Psoas muscle (tissue), 7 donors: ENCODE measurements at regions not wholly inside any gene's neighbourhood (a gene's known extent, or its start where the extent isn't known, plus 50 kb on each side); places are given as distances from the start of the nearest gene placed in this dataset.
"Not testable (repeated sequence)": the region's sequence is repeated elsewhere in the genome, so short reads cannot be mapped to it uniquely, and the experiment has no call there.

Experiments
- ATAC-seq, 4 donors: fragments of 200-7000 bp; cut with Tn5 transposase; one replicate each; pipeline ENCODE4 v1.9.1; 2020; ENCODE audit warnings: moderate library complexity in 3 of 4, mild to moderate bottlenecking in 2 of 4
- DNase-seq, 2 donors: peaks; one replicate each; pipeline ENCODE4 v3.0.0-alpha.2; 2020
- H3K27ac ChIP-seq: fragments of 200-600 bp; one replicate; pipeline ENCODE4 v1.8.0; 2022
- H3K27me3 ChIP-seq, 3 donors: fragments of 200-600 bp in 1 of 3; one replicate each; pipeline versions ENCODE4 v1.6.1 to v1.8.0; 2013 to 2022; ENCODE audit warnings: low read length in 2 of 3, mild to moderate bottlenecking in 2 of 3, moderate library complexity in 1 of 3; ENCODE audit not compliant: insufficient read depth in 3 of 3
- H3K36me3 ChIP-seq, 2 donors: fragments of 200-600 bp in 1 of 2; one replicate each; pipeline versions ENCODE4 v1.6.1 to v1.8.0; 2013 to 2022; ENCODE audit warnings: low read depth in 1 of 2, mild to moderate bottlenecking in 1 of 2, moderate library complexity in 1 of 2; ENCODE audit not compliant: insufficient read depth in 1 of 2
- H3K4me1 ChIP-seq: fragments of 200-600 bp; one replicate; pipeline ENCODE4 v1.8.0; 2022
- H3K4me3 ChIP-seq: fragments of 200-600 bp; one replicate; pipeline ENCODE4 v1.8.0; 2022; ENCODE audit warnings: mild to moderate bottlenecking
- H3K9me3 ChIP-seq: fragments of 200-600 bp; one replicate; pipeline ENCODE4 v1.8.0; 2022
- WGBS, 3 donors: extraction: QIAGEN DNeasy Blood & Tissue Kit; methylation state at CpG; one replicate each; pipeline versions ENCODE4 v1.1.6 to v1.1.7; 2013; 5-methylcytosine and 5-hydroxymethylcytosine counted together
- intact Hi-C, 2 donors: fragments of 100-400 bp; cut with DNase I; formaldehyde crosslinking; loops; one replicate each; pipeline versions ENCODE4 v1.11.0 to v1.14.2; 2022
- TF ChIP-seq, protein P1 (sequence below): fragments of 200-600 bp; IDR thresholded peaks from one replicate; pipeline ENCODE4 v1.8.0; 2022; ENCODE audit warnings: antibody characterized with exemption
- donor health status: healthy with polysubstance abuse.
- donor health status: DM: no; HTN: no; CAD: no; lungs with moderate emphysema.
- donor health status: Bipolar disorder and iron deficiency.
- donor health status: healthy.
- donor health status: DM: yes; HTN: yes; CAD: no.
- donor health status: DM: no; HTN: no; CAD: no.
- donor health status: DM: yes; HTN: yes; CAD: no.

DNA sequence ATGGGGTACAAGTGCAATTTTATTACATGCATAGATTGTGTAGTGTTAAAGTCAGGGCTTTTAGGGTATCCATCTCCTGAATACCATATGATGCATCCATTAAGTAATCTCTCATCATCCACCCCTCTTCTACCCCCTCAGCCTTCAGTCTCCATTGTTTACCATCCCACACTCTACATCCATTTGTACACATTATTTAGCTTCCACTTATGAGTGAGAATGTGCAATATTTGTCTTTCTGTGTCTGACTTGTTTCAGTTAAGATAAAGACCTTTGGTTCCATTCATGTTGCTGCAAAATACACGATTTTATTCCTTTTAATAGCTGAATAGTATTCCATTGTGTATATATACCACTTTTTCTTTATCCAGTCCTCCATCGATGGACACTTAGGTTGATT, 222.5 kb upstream of the USP24 start:
- no peak for ATAC-seq
- Histone ChIP-seq H3K9me3 (no peaks in the 10 kb centered on the region), H3K4me1 (no peaks in the 10 kb centered on the region), H3K27me3 (no peaks in the 10 kb centered on the region), H3K27ac (no peak overlapping the region), H3K4me3 (no peak overlapping the region), H3K36me3 (no peaks in the 10 kb centered on the region)
- no peak for DNase-seq
- intact Hi-C loops = no loop called here
- WGBS, 3 donors = 0 to 49% (median 45%) methylated on average over 2 of the region's 2 CpGs
- TF ChIP-seq, protein P1, sequence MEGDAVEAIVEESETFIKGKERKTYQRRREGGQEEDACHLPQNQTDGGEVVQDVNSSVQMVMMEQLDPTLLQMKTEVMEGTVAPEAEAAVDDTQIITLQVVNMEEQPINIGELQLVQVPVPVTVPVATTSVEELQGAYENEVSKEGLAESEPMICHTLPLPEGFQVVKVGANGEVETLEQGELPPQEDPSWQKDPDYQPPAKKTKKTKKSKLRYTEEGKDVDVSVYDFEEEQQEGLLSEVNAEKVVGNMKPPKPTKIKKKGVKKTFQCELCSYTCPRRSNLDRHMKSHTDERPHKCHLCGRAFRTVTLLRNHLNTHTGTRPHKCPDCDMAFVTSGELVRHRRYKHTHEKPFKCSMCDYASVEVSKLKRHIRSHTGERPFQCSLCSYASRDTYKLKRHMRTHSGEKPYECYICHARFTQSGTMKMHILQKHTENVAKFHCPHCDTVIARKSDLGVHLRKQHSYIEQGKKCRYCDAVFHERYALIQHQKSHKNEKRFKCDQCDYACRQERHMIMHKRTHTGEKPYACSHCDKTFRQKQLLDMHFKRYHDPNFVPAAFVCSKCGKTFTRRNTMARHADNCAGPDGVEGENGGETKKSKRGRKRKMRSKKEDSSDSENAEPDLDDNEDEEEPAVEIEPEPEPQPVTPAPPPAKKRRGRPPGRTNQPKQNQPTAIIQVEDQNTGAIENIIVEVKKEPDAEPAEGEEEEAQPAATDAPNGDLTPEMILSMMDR = no peak

DNA sequence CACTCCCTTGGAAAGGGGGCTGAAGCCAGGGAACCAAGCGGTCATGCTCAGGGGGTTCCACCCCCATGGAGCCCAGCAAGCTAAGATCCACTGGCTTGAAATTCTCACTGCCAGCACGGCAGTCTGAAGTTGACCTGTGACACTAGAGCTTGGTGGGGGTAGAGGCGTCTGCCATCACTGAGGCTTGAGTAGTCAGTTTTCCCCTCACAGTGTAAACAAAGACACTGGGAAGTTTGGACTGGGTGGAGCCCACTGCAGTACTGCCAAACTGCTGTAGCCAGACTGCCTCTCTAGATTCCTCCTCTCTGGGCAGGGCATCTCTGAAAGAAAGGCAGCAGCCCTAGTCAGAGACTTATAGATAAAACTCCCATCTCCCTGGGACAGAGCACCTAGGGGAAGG, 215.6 kb upstream of the USP24 start:
- H3K27ac ChIP-seq, H3K9me3 ChIP-seq, H3K4me3 ChIP-seq, H3K27me3 ChIP-seq, DNase-seq, H3K36me3 ChIP-seq, H3K4me1 ChIP-seq, ATAC-seq, intact Hi-C loops: not testable (repeated sequence)
- 68 to 88% (median 79%) methylated on average over 3 of the region's 3 CpGs for WGBS, 3 donors

DNA sequence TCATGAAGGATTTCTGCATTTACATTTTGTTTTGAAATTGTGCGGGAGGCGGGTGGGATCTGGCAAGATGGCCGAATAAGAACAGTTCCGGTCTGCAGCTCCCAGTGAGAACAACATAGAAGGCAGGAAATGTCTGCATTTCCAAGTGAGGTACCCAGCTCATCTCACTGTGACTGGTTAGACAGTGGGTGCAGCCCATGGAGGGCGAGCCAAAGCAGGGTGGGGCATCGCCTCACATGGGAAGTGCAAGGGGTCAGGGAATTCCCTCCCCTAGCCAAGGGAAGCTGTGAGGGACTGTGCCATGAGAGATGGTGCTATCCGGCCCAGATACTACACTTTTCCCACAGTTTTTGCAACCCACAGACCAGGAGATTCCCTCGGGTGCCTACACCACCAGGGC, 215.0 kb upstream of the USP24 start:
- H3K27me3 ChIP-seq, ATAC-seq, H3K27ac ChIP-seq, H3K4me3 ChIP-seq, H3K9me3 ChIP-seq, DNase-seq, intact Hi-C loops, H3K36me3 ChIP-seq, H3K4me1 ChIP-seq: not testable (repeated sequence)
- 95 to 97% (median 97%) methylated on average over 8 of the region's 8 CpGs for WGBS, 3 donors

DNA sequence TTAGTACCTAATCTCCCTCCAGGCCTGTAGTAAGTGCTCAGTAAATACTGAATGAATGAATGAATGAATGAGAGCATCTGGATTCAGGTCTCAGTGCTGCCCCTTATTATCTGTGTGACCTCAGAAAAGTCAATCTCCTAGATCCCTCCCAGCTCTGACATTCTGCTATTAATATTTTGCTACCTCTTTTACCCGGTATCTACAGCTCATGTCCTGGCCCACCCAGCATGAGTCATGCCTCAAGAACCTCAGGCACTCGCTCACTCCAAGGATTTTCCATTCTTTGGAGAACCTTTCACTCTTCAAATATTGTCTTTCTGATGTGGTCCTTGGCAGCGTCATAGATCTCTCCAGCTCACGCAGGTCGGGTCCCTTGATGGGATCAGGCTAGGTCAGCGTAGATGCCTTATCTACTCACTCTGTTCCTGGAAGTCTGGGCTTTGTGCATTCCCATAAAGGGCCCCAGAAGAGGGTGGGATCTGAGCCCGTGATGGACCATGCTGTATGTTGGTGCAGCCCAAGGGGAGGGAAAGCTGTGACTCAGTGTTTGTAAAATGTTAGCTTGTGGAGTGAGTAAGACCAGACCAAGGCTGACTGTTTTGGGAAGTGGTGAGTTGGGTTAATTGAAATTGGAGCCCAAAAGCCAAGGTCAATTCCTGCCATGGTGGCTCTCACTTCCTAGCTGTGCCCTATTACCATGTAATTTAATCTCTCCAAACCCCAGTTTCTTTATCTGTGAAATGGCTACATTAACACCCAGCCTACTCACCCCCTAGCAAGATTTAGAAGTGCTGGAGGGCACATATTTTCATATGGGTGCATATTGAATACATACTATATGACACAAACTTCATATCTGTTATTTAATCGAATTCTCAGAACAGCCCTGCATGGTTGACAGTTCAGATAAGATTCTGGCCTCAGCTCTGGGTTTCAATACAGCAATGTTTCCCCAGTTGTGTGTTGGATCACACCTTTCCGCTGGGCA, 214.1 kb upstream of the USP24 start:
- 72 to 84% (median 78%) methylated on average over 9 of the region's 9 CpGs for WGBS, 3 donors
- Histone ChIP-seq H3K27ac (no peak overlapping the region), H3K27me3 (no peaks in the 10 kb centered on the region), H3K9me3 (no peaks in the 10 kb centered on the region), H3K4me1 (no peaks in the 10 kb centered on the region), H3K36me3 (no peaks in the 10 kb centered on the region), H3K4me3 (no peak overlapping the region)
- ATAC-seq (peak in 3 of 4 donors; percentile 26 to 80 (median 32)), DNase-seq (peak in 1 of 2 donors; percentile 49)
- intact Hi-C loops = no loop called here
- TF ChIP-seq, protein P1 = no peak

DNA sequence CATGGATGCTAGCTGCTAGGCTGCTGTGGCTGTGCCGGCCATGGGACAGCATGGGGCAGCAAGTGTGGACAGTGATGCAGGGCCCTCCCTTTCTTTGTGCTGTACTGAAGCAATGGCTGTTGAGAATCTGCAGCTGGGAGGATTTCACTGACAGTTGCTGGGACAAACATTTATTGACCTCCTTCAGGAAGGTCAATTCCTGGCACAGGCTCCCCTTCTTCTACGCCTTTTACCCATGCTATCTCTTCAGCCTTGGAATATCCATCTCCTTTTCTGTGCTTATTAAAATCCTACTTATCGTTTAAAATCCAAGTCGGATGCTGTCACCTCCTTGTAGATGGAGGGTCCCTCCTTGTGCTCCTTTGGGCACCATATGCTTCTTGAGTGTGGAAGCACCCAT, 213.1 kb upstream of the USP24 start:
- DNase-seq (no peak), ATAC-seq (no peak)
- H3K9me3 ChIP-seq = no peaks in the 10 kb centered on the region
- 91 to 97% (median 96%) methylated on average over 4 of the region's 4 CpGs for WGBS, 3 donors
- no peaks in the 10 kb centered on the region for H3K36me3 ChIP-seq
- TF ChIP-seq, protein P1 = no peak
- no peaks in the 10 kb centered on the region for H3K4me1 ChIP-seq
- intact Hi-C loops = no loop called here
- no peak overlapping the region for H3K4me3 ChIP-seq
- H3K27ac ChIP-seq = no peak overlapping the region
- H3K27me3 ChIP-seq = no peaks in the 10 kb centered on the region
